HFF-Myc (cell line): ENCODE measurements at regions not wholly inside any gene's neighbourhood (a gene's known extent, or its start where the extent isn't known, plus 50 kb on each side); places are given as distances from the start of the nearest gene placed in this dataset.
"Not testable (repeated sequence)": the region's sequence is repeated elsewhere in the genome, so short reads cannot be mapped to it uniquely, and the experiment has no call there.

Source experiments
- DNase-seq: peaks from one replicate; pipeline ENCODE4 v3.0.0-alpha.2; 2011; ENCODE audit warnings: low read depth; ENCODE audit errors: extremely low read depth
- H3K4me3 ChIP-seq: replicated peaks from 2 replicates; pipeline ENCODE4 v1.5.1; 2011; ENCODE audit warnings: low read depth, mild to moderate bottlenecking, control low read depth, low read length
- CTCF ChIP-seq: IDR thresholded peaks from 2 replicates; pipeline ENCODE4 v1.5.1; 2012; ENCODE audit warnings: mild to moderate bottlenecking, low read depth, low read length, control low read depth; ENCODE audit errors: missing control alignments

GRCh38 chr13:21297914-21298831 is 121.7 kb downstream of the MRPL57 start:
- DNase-seq = peak; percentile 62
- H3K4me3 ChIP-seq = peak overlapping the region; percentile 90
- TF ChIP-seq CTCF = peak; percentile 89

DNA sequence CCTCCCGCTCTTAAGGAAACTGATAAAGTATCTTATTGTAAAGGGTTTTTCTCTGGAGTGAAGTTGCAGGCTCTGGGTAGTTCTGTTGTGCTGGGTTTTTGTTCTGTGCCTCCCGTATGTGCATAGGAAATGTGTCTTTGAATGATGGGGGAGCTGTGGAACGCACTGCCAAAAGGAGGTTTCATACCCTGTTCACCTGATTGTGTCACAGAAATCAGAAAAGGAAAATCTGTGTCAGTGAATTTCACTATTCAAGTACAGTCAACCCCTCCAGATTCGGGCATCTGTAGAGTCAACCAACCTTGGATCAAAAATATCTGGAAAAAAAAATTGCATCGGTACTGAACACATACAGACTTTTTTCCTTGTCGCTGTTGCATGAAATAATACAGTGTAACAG is 127.8 kb downstream of the MRPL57 start:
- no peak for DNase-seq
- H3K4me3 ChIP-seq = no peak overlapping the region
- no peak for TF ChIP-seq CTCF

- not testable (repeated sequence) for DNase-seq
These were observed 130.0 kb downstream of the MRPL57 start for GRCh38 chr13:21306300-21307073.

DNA sequence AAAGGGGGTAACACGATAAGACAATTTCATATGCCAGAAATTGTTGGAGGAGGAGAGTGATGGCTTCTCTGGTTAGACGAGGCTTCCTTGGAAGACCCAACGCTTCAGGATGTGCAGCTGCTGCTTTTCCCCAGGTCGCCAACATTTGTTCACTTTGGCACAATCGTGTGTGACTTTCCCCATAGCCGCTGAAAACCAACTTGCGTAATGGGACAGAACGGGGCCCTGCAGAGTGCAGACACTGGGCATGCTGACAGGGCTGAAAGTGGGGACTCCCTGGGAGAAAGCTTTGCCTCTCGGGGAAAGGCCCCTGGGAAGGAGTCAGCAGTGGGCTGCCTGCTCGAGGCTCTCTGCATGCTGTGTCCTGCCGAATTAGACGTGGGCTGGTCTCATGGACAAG is 130.7 kb downstream of the MRPL57 start:
- not testable (repeated sequence) for DNase-seq, H3K4me3 ChIP-seq

More at GRCh38 chr13:21306300-21307073, 130.0 kb downstream of the MRPL57 start:
- not testable (repeated sequence) for H3K4me3 ChIP-seq

GRCh38 chr13:21308906-21309305 is 132.4 kb downstream of the MRPL57 start:
- DNase-seq = no peak
- TF ChIP-seq CTCF = no peak
- H3K4me3 ChIP-seq = no peak overlapping the region

- DNase-seq = no peak
- no peak overlapping the region for H3K4me3 ChIP-seq
- TF ChIP-seq CTCF = no peak
These were observed 133.2 kb downstream of the MRPL57 start for GRCh38 chr13:21309542-21310172.

- no peak for DNase-seq
- TF ChIP-seq CTCF = no peak
- H3K4me3 ChIP-seq = no peak overlapping the region
These were observed 133.8 kb downstream of the MRPL57 start for GRCh38 chr13:21310220-21310619.

DNA sequence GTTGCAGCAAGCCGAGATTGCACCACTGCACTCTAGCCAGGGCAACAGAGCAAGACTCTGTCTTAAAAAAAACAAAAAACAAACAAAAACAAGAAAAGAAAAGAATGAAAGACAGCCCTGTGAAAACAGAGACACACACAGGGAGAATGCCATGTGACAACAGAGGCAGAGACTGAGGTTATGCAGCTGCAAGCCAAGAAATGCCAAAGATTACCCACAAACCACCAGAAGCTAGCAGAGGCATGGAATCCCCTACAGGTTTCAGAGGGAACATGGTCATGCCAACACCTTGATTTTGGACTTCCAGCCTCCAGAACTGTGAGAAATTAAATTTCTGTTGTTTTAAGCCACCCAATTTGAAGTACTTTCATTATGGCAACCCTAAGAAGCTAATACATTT is 138.5 kb downstream of the MRPL57 start:
- H3K4me3 ChIP-seq, DNase-seq: not testable (repeated sequence)
